Endothelial cell of umbilical vein (primary cell): ENCODE measurements at regions not wholly inside any gene's neighbourhood (a gene's known extent, or its start where the extent isn't known, plus 50 kb on each side); places are given as distances from the start of the nearest gene placed in this dataset.

Experiments
- BruUV-seq: library from RNA; stranded (reverse); fragments of 400-500 nt; replicated peaks from 2 replicates; lab custom pipeline; 2021; lab: Mats Ljungman, UMichigan
- CTCF ChIA-PET: fragments of 300-600, 350-600 bp; sonication (Branson Sonifier 250); formaldehyde crosslinking; loops from one replicate; lab custom pipeline; 2021; ENCODE audit warnings: antibody characterized with exemption, inconsistent platforms; lab: Charles Lee
- POLR2A ChIA-PET: fragments of 300-600, 350-600 bp; sonication (Branson Sonifier 250); formaldehyde crosslinking; loops from one replicate; lab custom pipeline; 2021; ENCODE audit warnings: antibody characterized with exemption, inconsistent platforms; lab: Charles Lee
- DNase-seq: peaks from one replicate; pipeline ENCODE4 v3.0.0-alpha.2; 2011; ENCODE audit warnings: low read depth, low spot score
- FAIRE-seq: peaks from 2 replicates; lab custom pipeline; 2011; peaks lifted over from hg19 to GRCh38; lab: Jason Lieb, UNC
- H2AFZ ChIP-seq: 2 replicates; pipeline ENCODE4 v1.6.0; 2012; ENCODE audit warnings: low read depth, low read length, control low read depth, inconsistent platforms
- H3K27ac ChIP-seq: 2 replicates; pipeline ENCODE4 v1.5.1; 2011; ENCODE audit warnings: low read depth, mild to moderate bottlenecking, control low read depth, low read length, moderate library complexity; ENCODE audit not compliant: insufficient read depth
- H3K27me3 ChIP-seq, 2 experiments: 2 replicates each; pipeline versions ENCODE4 v1.6.0 to v1.6.1; 2011; ENCODE audit warnings: low read length in 2 of 2, mixed read lengths in 1 of 2; ENCODE audit not compliant: control insufficient read depth in 2 of 2, insufficient read depth in 2 of 2
- H3K36me3 ChIP-seq, 2 experiments: 2 replicates in 1 of 2; 3 replicates in 1 of 2; pipeline ENCODE4 v1.5.1; 2011; ENCODE audit warnings: low read length in 2 of 2, mild to moderate bottlenecking in 1 of 2, moderate library complexity in 1 of 2; ENCODE audit not compliant: control insufficient read depth in 2 of 2, insufficient read depth in 2 of 2; ENCODE audit errors: extremely low read depth in 1 of 2
- H3K4me1 ChIP-seq: 3 replicates; pipeline ENCODE4 v1.5.1; 2011; ENCODE audit warnings: mild to moderate bottlenecking, low read length; ENCODE audit not compliant: control insufficient read depth, insufficient read depth; ENCODE audit errors: extremely low read depth
- H3K4me2 ChIP-seq: 2 replicates; pipeline ENCODE4 v1.6.1; 2011; ENCODE audit warnings: low read length, control low read depth, mixed read lengths; ENCODE audit not compliant: insufficient read depth
- H3K4me3 ChIP-seq, 3 experiments: fragments of 200-600 bp in 1 of 3; sonication (generic), shearing (Covaris generic) in 1 of 3; replicated peaks in 1 of 3; 2 replicates each; pipeline ENCODE4 v1.5.1; 2011 to 2016; ENCODE audit warnings: control low read depth in 3 of 3, low read length in 3 of 3, mild to moderate bottlenecking in 2 of 3, inconsistent platforms in 1 of 3, low read depth in 1 of 3, moderate library complexity in 1 of 3; ENCODE audit not compliant: insufficient read depth in 1 of 3
- H3K79me2 ChIP-seq: 2 replicates; pipeline ENCODE4 v1.6.0; 2012; ENCODE audit warnings: low read length, inconsistent platforms; ENCODE audit not compliant: control insufficient read depth, insufficient read depth
- H3K9ac ChIP-seq: replicated peaks from 2 replicates; pipeline ENCODE3; 2011; ENCODE audit warnings: low read length, control low read depth; ENCODE audit not compliant: insufficient read depth; ENCODE audit errors: extremely low read depth
- H3K9me1 ChIP-seq: replicated peaks from 3 replicates; pipeline ENCODE4 v1.6.0; 2011; ENCODE audit warnings: mild to moderate bottlenecking, low read length; ENCODE audit not compliant: control insufficient read depth, insufficient read depth; ENCODE audit errors: extremely low read depth
- H3K9me3 ChIP-seq: replicated peaks from 2 replicates; pipeline ENCODE4 v1.5.1; 2012; ENCODE audit warnings: low read length, inconsistent platforms; ENCODE audit not compliant: control insufficient read depth, insufficient read depth
- H4K20me1 ChIP-seq: replicated peaks from 2 replicates; pipeline ENCODE3; 2011; ENCODE audit warnings: mild to moderate bottlenecking, low read length; ENCODE audit not compliant: control insufficient read depth, insufficient read depth; ENCODE audit errors: extremely low read depth
- EZH2 ChIP-seq: IDR thresholded peaks from 2 replicates; pipeline ENCODE4 v1.6.1; 2012; ENCODE audit warnings: borderline replicate concordance, low read depth, mild to moderate bottlenecking, moderate library complexity, low read length, inconsistent platforms; ENCODE audit not compliant: severe bottlenecking
- FOS ChIP-seq: IDR thresholded peaks from 2 replicates; pipeline ENCODE4 v1.6.1; 2011; ENCODE audit warnings: mild to moderate bottlenecking, low read length, moderate library complexity, borderline replicate concordance; ENCODE audit not compliant: insufficient read depth
- GATA2 ChIP-seq: IDR thresholded peaks from 2 replicates; pipeline ENCODE4 v1.7.0; 2011; ENCODE audit warnings: low read depth, mild to moderate bottlenecking, moderate library complexity, mixed read lengths, low read length; ENCODE audit not compliant: insufficient read length, insufficient read depth
- JUN ChIP-seq: IDR thresholded peaks from 2 replicates; pipeline ENCODE4 v1.6.1; 2011; ENCODE audit warnings: borderline replicate concordance, low read depth; ENCODE audit not compliant: insufficient read length, insufficient read depth
- MYC ChIP-seq: IDR thresholded peaks from one replicate; pipeline ENCODE4 v1.6.1; 2011; ENCODE audit warnings: mild to moderate bottlenecking, low read depth, low read length
- POLR2A ChIP-seq: IDR thresholded peaks from 2 replicates; pipeline ENCODE4 v1.6.1; 2012; ENCODE audit warnings: low read depth, mild to moderate bottlenecking, control low read depth, low read length
- POLR2AphosphoS5 ChIP-seq: IDR thresholded peaks from 2 replicates; pipeline ENCODE4 v1.6.1; 2012; ENCODE audit warnings: low read depth, mild to moderate bottlenecking, control low read depth, low read length, moderate library complexity; ENCODE audit not compliant: insufficient read depth
- dilution Hi-C: fragments of 300-500 bp; cut with MboI; formaldehyde crosslinking; loops from one replicate; pipeline ENCODE4 v1.15.0; 2019; ENCODE audit warnings: low sequenced_read_pairs; ENCODE audit not compliant: extremely low pct_ligation_motif_present
- intact Hi-C: fragments of 100-400 bp; cut with micrococcal nuclease; formaldehyde crosslinking; loops from one replicate; pipeline ENCODE4 v1.10.0; 2022
- TF ChIP-seq, protein P1 (sequence below), 2 donors: IDR thresholded peaks; 1 replicate in 1 of 2; 2 replicates in 1 of 2; pipeline ENCODE4 v1.5.1; 2011; ENCODE audit warnings: low read length in 2 of 2, mild to moderate bottlenecking in 2 of 2, moderate library complexity in 2 of 2, control low read depth in 1 of 2, inconsistent platforms in 1 of 2, low read depth in 1 of 2; ENCODE audit not compliant: insufficient read depth in 1 of 2; ENCODE audit errors: extremely low read depth in 1 of 2
- TF ChIP-seq, protein P2 (sequence below): IDR thresholded peaks from 2 replicates; pipeline ENCODE4 v1.6.1; 2011; ENCODE audit not compliant: insufficient read depth, insufficient read length

GRCh38 chr11:121889186-121889585, 226.8 kb downstream of the BLID start:
- no peaks in the 10 kb centered on the region for H3K9me3 ChIP-seq
- no peak overlapping the region for H3K27ac ChIP-seq
- no peaks in the 10 kb centered on the region for H3K9me1 ChIP-seq
- ChIA-PET POLR2A (no interaction called here), CTCF (no interaction called here)
- no peaks in the 10 kb centered on the region for H3K79me2 ChIP-seq
- H3K9ac ChIP-seq: no peak overlapping the region
- no peak overlapping the region for H3K4me3 ChIP-seq
- BruUV-seq: no TSS peak
- no peak overlapping the region for H3K4me2 ChIP-seq
- H3K27me3 ChIP-seq: peaks cover 5 to 7% of the 10 kb centered on the region in 2 experiments
- no peak overlapping the region for H2AFZ ChIP-seq
- no peaks in the 10 kb centered on the region for H4K20me1 ChIP-seq
- dilution Hi-C loops: no loop called here
- intact Hi-C loops: no loop called here
- TF ChIP-seq GATA2: no peak
- no peak for TF ChIP-seq POLR2A
- TF ChIP-seq MYC: no peak
- no peak for TF ChIP-seq EZH2
- no peak for TF ChIP-seq FOS
- no peaks in the 10 kb centered on the region for H3K36me3 ChIP-seq
- FAIRE-seq (no peak), DNase-seq (no peak)
- peaks cover 12% of the 10 kb centered on the region for H3K4me1 ChIP-seq

GRCh38 chr11:121887976-121888557, 227.9 kb downstream of the BLID start:
- H3K4me3 ChIP-seq: no peak overlapping the region
- DNase-seq: no peak
- no peaks in the 10 kb centered on the region for H3K79me2 ChIP-seq
- peaks cover 12% of the 10 kb centered on the region for H3K4me1 ChIP-seq
- H3K9me1 ChIP-seq: no peaks in the 10 kb centered on the region
- dilution Hi-C loops (no loop called here), intact Hi-C loops (no loop called here)
- no peak overlapping the region for H3K9ac ChIP-seq
- no peak overlapping the region for H3K4me2 ChIP-seq
- H3K27ac ChIP-seq: no peak overlapping the region
- no peak overlapping the region for H2AFZ ChIP-seq
- no peaks in the 10 kb centered on the region for H3K36me3 ChIP-seq
- no peak for FAIRE-seq
- TF ChIP-seq EZH2: no peak
- TF ChIP-seq, protein P1, sequence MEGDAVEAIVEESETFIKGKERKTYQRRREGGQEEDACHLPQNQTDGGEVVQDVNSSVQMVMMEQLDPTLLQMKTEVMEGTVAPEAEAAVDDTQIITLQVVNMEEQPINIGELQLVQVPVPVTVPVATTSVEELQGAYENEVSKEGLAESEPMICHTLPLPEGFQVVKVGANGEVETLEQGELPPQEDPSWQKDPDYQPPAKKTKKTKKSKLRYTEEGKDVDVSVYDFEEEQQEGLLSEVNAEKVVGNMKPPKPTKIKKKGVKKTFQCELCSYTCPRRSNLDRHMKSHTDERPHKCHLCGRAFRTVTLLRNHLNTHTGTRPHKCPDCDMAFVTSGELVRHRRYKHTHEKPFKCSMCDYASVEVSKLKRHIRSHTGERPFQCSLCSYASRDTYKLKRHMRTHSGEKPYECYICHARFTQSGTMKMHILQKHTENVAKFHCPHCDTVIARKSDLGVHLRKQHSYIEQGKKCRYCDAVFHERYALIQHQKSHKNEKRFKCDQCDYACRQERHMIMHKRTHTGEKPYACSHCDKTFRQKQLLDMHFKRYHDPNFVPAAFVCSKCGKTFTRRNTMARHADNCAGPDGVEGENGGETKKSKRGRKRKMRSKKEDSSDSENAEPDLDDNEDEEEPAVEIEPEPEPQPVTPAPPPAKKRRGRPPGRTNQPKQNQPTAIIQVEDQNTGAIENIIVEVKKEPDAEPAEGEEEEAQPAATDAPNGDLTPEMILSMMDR (IDR thresholded peaks at IDR 0.05; ENCODE audit: extremely low read depth in 1 of 2, insufficient read depth in 1 of 2, low read depth in 1 of 2, low read length in 2 of 2): no peak
- no peak for TF ChIP-seq GATA2
- TF ChIP-seq FOS: no peak
- TF ChIP-seq POLR2AphosphoS5: no peak
- TF ChIP-seq JUN: no peak
- TF ChIP-seq, protein P2, sequence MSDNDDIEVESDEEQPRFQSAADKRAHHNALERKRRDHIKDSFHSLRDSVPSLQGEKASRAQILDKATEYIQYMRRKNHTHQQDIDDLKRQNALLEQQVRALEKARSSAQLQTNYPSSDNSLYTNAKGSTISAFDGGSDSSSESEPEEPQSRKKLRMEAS: no peak
- no peak for TF ChIP-seq MYC
- TF ChIP-seq POLR2A: no peak
- H3K27me3 ChIP-seq: peaks cover 5 to 10% of the 10 kb centered on the region in 2 experiments
- H4K20me1 ChIP-seq: no peaks in the 10 kb centered on the region
- no peaks in the 10 kb centered on the region for H3K9me3 ChIP-seq
- CTCF ChIA-PET: no interaction called here
- POLR2A ChIA-PET: no interaction called here
- no TSS peak for BruUV-seq
